Fibroblast of the aortic adventitia (primary cell): ENCODE measurements at regions not wholly inside any gene's neighbourhood (a gene's known extent, or its start where the extent isn't known, plus 50 kb on each side); places are given as distances from the start of the nearest gene placed in this dataset.

ENCODE experiments used
- DNase-seq: peaks from one replicate; pipeline ENCODE4 v3.0.0-alpha.2; 2010; ENCODE audit warnings: low read depth
- H3K4me3 ChIP-seq: 2 replicates; pipeline ENCODE4 v1.5.1; 2011; ENCODE audit warnings: low read depth, mild to moderate bottlenecking, control low read depth, low read length, moderate library complexity
- TF ChIP-seq, protein P1 (sequence below): IDR thresholded peaks from 2 replicates; pipeline ENCODE4 v1.5.1; 2011; ENCODE audit warnings: mild to moderate bottlenecking, low read length, control low read depth, inconsistent platforms; ENCODE audit not compliant: insufficient read depth

DNA sequence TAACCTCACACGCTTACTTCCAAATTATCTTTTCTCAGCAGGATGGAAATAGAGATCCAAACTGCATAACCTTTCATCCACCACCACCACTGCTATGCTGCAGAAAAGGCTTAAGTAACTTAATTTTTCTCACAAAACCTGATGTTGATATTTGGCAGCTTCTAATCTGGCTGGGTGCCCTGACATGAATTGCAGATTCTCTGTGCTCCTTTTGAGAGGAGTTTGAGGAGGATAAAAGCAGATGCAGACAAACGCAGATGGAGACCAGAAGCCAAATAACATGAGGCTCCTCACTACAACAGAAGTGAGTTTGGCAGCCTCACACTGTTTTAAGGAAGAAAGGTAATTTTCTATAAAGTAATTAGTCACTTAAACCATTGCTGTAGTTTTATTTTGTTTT lies 646.2 kb upstream of the ATXN8OS start:
- TF ChIP-seq, protein P1, sequence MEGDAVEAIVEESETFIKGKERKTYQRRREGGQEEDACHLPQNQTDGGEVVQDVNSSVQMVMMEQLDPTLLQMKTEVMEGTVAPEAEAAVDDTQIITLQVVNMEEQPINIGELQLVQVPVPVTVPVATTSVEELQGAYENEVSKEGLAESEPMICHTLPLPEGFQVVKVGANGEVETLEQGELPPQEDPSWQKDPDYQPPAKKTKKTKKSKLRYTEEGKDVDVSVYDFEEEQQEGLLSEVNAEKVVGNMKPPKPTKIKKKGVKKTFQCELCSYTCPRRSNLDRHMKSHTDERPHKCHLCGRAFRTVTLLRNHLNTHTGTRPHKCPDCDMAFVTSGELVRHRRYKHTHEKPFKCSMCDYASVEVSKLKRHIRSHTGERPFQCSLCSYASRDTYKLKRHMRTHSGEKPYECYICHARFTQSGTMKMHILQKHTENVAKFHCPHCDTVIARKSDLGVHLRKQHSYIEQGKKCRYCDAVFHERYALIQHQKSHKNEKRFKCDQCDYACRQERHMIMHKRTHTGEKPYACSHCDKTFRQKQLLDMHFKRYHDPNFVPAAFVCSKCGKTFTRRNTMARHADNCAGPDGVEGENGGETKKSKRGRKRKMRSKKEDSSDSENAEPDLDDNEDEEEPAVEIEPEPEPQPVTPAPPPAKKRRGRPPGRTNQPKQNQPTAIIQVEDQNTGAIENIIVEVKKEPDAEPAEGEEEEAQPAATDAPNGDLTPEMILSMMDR: no peak
- DNase-seq: no peak
- no peak overlapping the region for H3K4me3 ChIP-seq

DNA sequence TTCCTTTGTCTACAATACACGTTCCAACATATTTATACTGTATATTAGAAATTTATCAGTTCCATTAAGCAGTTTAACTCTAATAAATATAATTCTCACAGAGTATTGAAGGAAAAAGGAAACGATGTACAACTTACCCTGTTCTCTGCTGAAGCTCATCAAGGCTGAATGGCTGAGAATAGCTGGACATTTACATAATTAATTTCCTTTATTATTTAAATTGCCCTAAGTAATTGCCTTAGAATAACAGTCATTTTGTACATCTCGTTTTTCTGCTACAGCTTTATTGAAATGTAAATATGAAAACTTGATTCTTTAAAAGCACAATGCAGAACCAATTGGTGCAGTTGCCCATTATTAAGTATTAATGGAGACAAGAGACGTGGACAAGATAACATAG lies 648.3 kb upstream of the ATXN8OS start:
- no peak for DNase-seq
- TF ChIP-seq, protein P1: no peak
- no peak overlapping the region for H3K4me3 ChIP-seq

DNA sequence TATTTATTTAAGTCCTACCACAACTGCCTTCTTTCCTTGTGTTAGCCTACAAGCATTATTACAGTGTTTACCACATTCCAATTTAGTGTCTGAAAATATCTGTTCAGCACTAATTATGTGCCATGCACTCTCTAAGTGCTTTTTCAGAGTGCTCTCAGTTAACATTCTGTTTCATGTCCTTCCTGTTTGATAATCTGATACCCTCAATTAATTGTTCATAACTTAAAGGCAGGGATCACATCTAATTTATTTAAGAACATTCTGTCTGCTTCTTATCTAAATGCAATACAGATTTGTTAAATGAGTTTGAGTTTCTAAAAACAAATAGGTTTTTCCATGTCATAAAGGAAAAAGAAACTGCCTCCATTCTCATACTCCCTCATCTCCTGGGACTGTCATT lies 649.6 kb upstream of the ATXN8OS start:
- H3K4me3 ChIP-seq: no peak overlapping the region
- TF ChIP-seq, protein P1: no peak
- DNase-seq: no peak

DNA sequence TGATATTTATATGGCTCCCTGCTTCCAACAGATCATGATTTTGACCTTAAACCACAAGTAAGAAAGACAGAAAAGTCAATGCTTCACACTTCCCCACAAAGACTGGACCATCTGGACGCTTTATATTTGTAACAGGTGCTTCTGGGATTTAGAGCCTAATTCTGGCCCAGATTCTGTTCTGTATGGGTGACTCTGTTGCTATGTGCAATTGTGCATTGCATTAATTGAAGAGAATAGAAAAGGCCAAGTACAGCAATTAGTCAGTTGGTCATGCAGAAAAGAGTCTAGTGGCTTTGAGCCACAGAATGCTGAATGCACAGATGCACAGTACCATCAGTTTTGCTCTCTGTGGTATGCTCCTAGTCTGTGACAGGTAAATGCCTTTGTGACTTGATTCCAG lies 657.4 kb upstream of the ATXN8OS start:
- TF ChIP-seq, protein P1: no peak

DNA sequence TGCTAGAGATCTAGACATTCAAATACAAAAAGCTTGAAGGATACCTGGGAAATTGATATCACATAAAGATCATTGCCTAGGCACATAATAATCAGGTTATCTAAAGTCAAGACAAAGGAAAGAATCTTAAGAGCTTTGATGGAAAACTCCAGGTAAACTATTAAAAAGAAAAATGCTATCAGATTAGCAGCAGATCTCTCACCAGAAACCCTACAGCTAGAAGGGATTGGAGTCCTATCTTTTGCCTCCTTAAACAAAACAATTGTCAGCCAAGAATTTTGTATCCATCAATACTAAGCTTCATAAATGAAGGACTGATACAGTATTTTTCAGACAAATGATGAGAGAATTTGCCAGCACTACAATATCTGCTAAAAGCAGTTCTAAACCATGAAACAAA lies 682.4 kb upstream of the ATXN8OS start:
- DNase-seq: no peak
- TF ChIP-seq, protein P1: no peak
- no peak overlapping the region for H3K4me3 ChIP-seq

More for the DNA sequence above, 657.4 kb upstream of the ATXN8OS start:
- DNase-seq: no peak
- H3K4me3 ChIP-seq: no peak overlapping the region

DNA sequence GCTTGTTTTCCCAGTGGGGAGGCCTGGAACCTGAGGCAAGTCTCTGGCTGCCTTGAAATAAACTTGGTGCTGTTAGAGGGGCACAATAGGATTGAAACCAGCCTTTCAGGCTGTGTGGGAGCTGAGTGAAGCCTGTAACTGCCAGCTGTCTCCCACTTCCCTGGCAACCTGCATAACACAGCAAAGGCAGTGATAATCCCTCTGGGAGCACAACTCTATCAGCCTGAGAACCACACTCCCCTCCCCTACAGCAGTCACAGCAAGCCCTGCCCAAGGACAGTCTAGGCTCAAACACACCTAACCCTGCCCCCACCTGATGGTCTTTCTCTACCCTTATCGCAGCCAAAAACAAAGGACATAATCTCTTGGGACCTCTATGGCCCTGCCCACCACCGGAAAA lies 683.8 kb upstream of the ATXN8OS start:
- TF ChIP-seq, protein P1: no peak
- no peak overlapping the region for H3K4me3 ChIP-seq
- DNase-seq: no peak

DNA sequence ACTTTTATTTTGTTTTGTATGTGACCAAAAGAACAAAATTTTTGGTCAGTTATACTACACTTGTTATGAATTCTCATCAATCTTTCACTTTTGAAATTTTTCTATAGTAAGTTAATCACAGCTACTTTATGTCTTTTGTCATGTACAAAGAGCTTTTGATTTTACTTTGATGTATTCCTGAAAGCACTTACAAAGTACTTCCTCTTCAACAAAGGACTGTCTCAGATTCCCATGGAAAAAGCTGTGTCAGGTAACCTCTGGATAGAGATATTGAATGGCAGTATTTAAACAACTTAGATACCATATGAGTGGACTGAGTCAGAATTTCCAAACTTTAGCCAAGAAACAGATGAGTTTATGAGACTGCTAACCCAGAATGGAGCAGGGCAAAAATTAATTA lies 689.3 kb upstream of the ATXN8OS start:
- H3K4me3 ChIP-seq: no peak overlapping the region
- DNase-seq: no peak
- TF ChIP-seq, protein P1: no peak
